HEK293T (cell line): ENCODE measurements at regions not wholly inside any gene's neighbourhood (a gene's known extent, or its start where the extent isn't known, plus 50 kb on each side); places are given as distances from the start of the nearest gene placed in this dataset.

Source experiments
- ARNT ChIP-seq: fragments of 450-650 bp; IDR thresholded peaks from 2 replicates; pipeline ENCODE4 v1.6.1; 2017; ENCODE audit warnings: mild to moderate bottlenecking
- BHLHE40 ChIP-seq: fragments of 450-650 bp; IDR thresholded peaks from 2 replicates; pipeline ENCODE4 v1.6.1; 2016; ENCODE audit warnings: mild to moderate bottlenecking, moderate library complexity, borderline replicate concordance
- CTBP1 ChIP-seq: fragments of 450-650 bp; IDR thresholded peaks from 2 replicates; pipeline ENCODE4 v1.6.1; 2016; ENCODE audit warnings: borderline replicate concordance
- ELF4 ChIP-seq: fragments of 450-650 bp; IDR thresholded peaks from 2 replicates; pipeline ENCODE4 v1.6.1; 2017; ENCODE audit warnings: antibody characterized with exemption
- FOXA1 ChIP-seq: fragments of 450-650 bp; IDR thresholded peaks from 2 replicates; pipeline ENCODE4 v1.6.1; 2016; ENCODE audit warnings: mild to moderate bottlenecking
- FOXK2 ChIP-seq: fragments of 450-650 bp; IDR thresholded peaks from 2 replicates; pipeline ENCODE4 v1.6.1; 2016; ENCODE audit warnings: mild to moderate bottlenecking
- FOXM1 ChIP-seq: fragments of 450-650 bp; IDR thresholded peaks from 2 replicates; pipeline ENCODE4 v1.6.1; 2017; ENCODE audit warnings: mild to moderate bottlenecking, borderline replicate concordance
- HDGF ChIP-seq: fragments of 450-650 bp; IDR thresholded peaks from 2 replicates; pipeline ENCODE4 v1.6.1; 2017; ENCODE audit warnings: antibody characterized with exemption, borderline replicate concordance
- LEF1 ChIP-seq: fragments of 450-650 bp; IDR thresholded peaks from 2 replicates; pipeline ENCODE4 v1.6.1; 2017; ENCODE audit warnings: mild to moderate bottlenecking, borderline replicate concordance
- NFRKB ChIP-seq: fragments of 450-650 bp; IDR thresholded peaks from 2 replicates; pipeline ENCODE4 v1.6.1; 2016; ENCODE audit warnings: mild to moderate bottlenecking, moderate library complexity
- SP1 ChIP-seq: fragments of 450-650 bp; IDR thresholded peaks from 2 replicates; pipeline ENCODE4 v1.6.1; 2017
- SUZ12 ChIP-seq: fragments of 450-650 bp; IDR thresholded peaks from 2 replicates; pipeline ENCODE4 v1.6.1; 2016; ENCODE audit warnings: mild to moderate bottlenecking
- TARDBP ChIP-seq: fragments of 450-650 bp; IDR thresholded peaks from 2 replicates; pipeline ENCODE4 v1.6.1; 2016

GRCh38 chr16:86794216-86794864 is 216.0 kb downstream of the FOXL1 start:
- TF ChIP-seq SUZ12 (no peak), ELF4 (no peak), ARNT (no peak), BHLHE40 (no peak), FOXK2 (no peak), FOXM1 (no peak), SP1 (no peak), FOXA1 (no peak), HDGF (no peak), CTBP1 (no peak), NFRKB (no peak), LEF1 (no peak), TARDBP (no peak)
